GM18861 (cell line): ENCODE measurements at regions not wholly inside any gene's neighbourhood (a gene's known extent, or its start where the extent isn't known, plus 50 kb on each side); places are given as distances from the start of the nearest gene placed in this dataset.

ENCODE experiments used
- ATAC-seq: cut with Tn5 transposase; IDR thresholded peaks from one replicate; pipeline ENCODE4 v1.9.1; 2021; ENCODE audit not compliant: unreplicated experiment

DNA sequence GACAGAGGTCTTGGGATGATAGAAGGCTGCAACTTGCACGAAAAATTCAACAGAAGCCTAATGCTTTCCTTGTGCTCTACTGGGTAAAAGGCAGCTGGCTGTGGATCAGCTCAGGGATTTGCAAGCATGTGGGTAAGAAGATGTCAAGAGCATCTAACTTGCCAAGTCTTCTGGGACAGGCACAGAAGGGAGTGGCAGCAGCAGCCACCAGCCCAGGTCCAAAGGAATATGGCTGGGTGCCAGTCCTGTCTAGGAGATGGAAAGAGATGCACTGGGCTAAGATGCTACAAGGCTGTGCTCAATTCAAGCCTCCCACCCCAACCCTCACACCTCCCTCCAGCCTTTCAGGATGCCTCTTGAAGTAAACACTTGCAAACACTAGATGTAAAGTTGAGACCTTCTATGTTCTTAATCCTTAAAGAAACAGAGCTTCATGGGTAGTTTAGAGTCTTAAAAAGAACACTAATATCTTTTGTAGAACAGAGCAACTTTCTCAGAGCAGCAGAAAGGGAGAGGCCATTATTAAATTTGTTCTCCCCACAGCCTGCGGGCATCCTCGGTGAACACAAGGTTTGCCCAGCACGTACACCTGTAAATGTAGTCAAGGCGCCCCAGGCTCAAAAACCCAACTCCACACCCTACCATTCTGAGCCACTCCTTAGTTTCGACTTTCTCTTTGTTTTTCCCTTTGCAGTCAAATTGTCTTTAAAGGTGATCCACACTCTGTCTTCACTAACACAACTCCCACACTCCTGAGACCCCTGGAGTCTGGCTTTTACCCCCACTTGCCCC is 64.6 kb upstream of the BCAR3 start:
- no peak for ATAC-seq

DNA sequence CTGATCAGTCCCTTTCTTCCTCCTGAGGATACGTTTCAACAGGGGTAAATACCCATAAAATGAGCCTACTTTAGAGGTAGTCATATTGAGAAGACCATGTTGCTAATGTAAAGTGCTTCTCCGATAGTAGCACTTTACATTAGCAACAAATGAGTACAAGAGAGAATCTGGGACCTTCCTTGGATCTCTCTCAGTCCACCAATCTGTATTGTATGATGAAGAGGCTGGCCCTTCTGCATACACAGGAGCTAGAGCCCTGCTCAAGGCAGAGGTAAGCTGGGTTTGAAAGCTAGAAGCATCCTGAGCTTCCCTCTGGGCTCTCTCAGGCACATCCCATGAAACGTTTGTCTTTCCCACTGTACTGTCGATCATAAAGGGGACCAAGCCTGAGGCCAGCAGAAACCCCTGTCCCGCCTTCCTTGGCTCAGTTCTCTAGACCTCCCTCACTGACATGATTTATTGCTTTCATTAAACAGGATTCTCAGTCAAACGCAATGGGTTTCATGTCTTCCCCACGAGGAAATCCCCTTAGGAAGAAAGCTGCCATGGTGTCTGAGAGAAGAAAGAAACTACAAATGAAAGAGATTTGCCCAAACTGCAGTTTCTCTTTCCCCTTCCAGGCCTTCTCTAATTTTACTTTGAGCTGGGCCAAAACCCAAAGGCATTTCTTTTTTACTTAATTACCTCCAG is 62.8 kb upstream of the BCAR3 start:
- ATAC-seq = no peak

DNA sequence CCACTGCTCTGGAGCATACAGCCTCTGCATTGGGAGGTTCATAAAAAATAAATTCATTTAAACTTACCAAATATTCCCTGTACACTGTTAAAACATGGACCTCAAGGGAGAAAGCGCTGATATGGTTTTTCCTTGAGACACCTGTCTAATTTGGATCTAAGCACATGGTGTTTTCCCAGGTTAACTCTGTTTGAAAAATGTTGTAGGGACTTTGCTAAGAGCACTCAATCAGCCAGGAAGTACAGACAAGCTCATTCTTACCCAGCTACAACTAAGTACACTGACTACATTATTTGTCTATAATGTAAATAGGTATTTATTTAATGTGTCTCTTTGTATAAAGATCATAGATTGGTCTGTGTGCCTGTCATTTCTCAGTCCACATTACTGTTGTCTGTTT is 61.8 kb upstream of the BCAR3 start:
- ATAC-seq = no peak

DNA sequence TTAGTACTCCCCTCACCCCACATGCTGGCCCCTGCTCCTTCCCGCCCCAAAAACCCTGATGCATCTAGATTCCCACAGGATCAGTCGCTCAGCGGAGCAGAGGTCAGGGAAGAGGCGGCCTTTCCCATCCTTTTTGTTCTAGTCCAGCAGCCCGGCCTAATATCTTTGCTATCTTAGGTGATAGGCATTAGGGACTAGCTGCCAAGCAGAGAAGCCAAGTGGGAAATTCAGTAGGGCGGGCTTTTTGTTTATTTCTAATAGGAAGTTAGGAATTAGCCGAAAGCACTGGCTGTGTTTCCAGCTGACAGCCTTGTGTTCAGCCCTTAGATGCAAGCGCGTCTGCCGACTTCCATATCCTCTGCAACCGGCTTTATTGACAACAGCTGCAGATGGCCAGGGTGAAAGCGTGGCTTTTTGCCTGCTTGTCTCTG is 59.0 kb upstream of the BCAR3 start:
- no peak for ATAC-seq

DNA sequence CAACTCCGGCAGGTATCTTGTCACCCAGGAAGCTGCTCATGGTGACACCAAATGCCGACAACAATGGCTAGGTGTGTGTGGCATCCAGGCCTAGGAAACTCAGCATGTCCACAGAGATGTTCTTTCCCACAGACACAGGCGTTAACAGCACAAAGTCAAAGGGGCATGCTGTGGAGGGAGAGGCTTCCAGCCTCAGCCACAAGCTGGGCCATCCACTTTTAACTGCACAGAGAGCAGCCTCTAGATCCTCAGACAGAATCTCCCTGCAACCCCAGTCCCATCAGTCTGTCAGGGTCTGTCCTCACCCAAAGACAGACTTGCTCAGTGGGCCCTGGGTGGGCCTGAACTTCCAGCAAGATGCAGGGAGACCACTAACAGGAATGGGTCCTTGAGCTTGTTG is 58.5 kb upstream of the BCAR3 start:
- no peak for ATAC-seq

DNA sequence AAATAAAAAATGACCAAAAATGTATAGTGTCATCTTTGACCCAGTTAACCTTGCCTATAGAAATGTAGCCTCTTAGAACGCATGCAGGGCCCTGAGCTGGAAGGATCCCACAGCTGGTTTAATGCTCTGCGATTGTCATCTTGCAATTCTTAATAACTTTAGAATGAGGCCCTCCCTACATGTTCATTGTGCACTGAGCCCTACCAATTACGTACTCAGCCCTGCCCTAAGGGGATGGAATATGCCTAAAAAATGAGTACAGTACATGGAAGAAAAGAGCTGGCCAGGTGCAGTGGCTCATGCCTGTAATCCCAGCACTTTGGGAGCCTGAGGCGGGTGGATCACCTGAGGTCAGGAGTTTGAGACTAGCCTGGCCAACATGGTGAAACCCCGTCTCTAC is 57.8 kb upstream of the BCAR3 start:
- no peak for ATAC-seq

DNA sequence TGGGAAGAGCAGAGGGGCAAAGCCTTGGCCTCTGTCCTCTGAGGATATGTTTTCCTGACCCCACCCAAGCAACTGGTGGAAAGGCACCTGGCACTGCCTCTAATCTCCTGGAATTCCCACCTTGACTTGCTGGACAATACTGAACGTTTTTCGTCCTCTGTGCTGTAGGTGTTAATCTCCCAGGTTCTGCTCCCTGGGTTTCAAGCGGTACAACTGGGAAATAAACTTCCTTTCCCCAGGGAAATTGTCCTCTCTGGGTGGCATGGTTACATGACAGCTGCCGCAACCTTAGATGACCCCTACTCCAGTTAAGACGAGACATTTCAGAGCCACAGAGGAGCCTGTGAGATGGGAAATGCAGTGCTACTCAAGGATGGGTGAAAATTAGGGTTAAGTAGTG is 57.3 kb upstream of the BCAR3 start:
- ATAC-seq = no peak

DNA sequence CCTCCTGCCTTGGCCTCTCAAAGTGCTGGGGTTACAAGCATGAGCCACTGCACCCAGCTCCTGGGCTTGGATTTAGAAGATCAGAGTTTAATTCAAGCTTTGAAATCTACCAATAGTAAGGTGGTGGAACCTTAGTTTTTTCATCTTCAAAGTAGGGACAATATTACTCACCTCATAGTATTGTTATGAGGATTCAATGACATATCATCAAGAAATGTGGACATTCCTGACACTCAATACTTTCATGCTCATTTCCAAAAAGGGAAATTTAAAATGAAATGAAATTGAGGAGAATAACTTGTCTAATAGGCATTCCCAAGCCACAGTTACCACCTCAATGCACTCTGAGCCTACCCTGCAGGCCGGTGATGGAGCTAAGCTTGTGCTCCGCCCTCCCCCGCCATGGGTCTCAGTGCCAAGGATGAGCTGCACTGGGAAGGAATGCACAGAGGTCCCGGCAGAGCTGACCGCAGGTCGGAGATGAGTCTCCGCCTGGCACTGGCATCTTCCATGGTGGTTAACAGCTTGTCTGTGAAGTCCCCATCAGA is 56.5 kb upstream of the BCAR3 start:
- ATAC-seq = no peak

DNA sequence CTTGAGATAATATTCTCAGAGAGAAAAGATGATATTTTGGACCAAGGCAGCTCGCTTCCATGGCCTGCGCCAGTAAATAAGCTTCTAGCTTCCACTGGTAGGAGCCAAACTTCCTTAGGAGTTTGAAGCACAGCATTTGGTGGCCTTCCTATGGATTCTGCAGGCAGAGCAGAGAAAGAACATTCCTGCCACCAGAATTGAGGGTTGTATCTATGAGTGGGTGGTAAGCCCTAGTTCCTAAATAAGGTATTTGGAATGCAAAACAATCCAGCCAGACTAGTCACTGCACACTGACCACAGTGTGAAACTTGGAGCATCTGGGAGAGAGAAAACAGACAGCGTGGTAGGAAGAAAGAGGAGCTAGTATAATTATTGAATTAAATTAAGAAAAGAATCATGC is 54.1 kb upstream of the BCAR3 start:
- ATAC-seq = no peak

DNA sequence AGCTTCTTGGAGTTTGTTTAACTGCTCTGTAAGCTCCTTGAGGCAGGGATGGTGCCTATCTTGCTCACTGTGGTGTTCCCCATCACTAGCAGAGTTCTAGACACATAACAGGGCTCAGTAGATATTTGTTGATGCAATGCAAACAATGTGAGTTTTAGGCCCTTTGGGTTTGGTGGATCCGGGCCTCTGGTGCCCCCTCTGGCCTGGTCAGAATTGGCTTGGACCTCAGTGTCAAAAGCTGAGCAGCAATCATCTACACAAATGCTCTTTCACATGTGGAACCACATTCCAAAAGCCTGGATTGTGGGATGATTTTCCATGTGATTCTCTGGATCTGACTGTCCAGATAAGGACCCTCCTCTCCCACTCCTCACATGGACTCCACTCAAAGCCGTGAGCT is 53.4 kb upstream of the BCAR3 start:
- no peak for ATAC-seq

DNA sequence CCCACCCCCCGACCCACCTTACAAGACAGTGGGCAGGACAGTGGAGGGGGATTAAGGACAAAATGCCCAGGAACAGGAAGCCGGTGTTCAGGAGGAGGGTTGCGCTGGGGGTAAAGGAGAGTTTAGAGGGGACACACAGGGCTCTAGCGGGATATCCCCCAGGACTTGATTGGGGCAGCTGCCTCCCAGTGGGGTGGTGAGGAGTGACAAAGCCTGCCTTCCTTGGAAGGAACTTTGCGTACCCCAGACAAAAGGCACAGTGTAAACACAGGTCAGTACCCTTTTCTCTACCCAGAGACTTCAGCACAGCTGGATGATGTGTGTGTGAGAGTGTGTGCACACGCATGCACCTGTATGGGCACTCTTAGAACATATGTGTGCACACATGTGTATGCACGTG is 51.7 kb upstream of the BCAR3 start:
- no peak for ATAC-seq

DNA sequence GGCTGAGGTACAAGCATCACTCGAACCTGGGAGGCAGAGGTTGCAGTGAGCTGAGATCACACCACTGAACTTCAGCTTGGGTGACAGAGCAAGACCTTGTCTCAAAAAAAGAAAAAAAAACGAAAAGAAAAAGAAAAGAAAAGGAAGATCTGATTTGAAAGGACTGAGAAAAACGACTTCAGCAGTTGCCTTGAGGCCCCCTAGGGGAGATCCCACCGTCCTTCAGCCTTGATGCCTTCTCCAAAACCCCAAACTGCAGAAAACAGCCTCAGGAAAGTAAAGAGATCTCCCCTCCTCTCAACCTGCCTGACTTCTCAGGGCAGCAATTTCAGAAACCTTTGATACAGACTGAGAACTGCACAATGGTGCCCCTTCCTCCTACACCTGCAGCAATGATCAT is 50.9 kb upstream of the BCAR3 start:
- ATAC-seq = no peak
